Fibroblast of lung (primary cell): ENCODE measurements at regions not wholly inside any gene's neighbourhood (a gene's known extent, or its start where the extent isn't known, plus 50 kb on each side); places are given as distances from the start of the nearest gene placed in this dataset.

Experiments used
- CTCF ChIP-seq, 2 donors: IDR thresholded peaks in 1 of 2; conservative IDR thresholded peaks in 1 of 2; 1 replicate in 1 of 2; 2 replicates in 1 of 2; pipeline ENCODE4 v1.5.1; 2011 to 2012; ENCODE audit warnings: low read length in 2 of 2, control low read depth in 1 of 2, inconsistent platforms in 1 of 2, low read depth in 1 of 2, mild to moderate bottlenecking in 1 of 2
- EZH2 ChIP-seq: IDR thresholded peaks from 2 replicates; pipeline ENCODE4 v1.5.1; 2012; ENCODE audit warnings: low read length, control low read depth, mild to moderate bottlenecking; ENCODE audit errors: missing control alignments

GRCh38 chr20:2220298-2220697 is 75.5 kb upstream of the TGM3 start:
- TF ChIP-seq CTCF (conservative IDR thresholded peaks at IDR 0.05 in 1 of 2, IDR thresholded peaks at IDR 0.05 in 1 of 2; ENCODE audit: low read depth in 1 of 2, low read length in 2 of 2) (no peak), EZH2 (no peak)
